GM18873 (cell line): ENCODE measurements at regions not wholly inside any gene's neighbourhood (a gene's known extent, or its start where the extent isn't known, plus 50 kb on each side); places are given as distances from the start of the nearest gene placed in this dataset.

Source experiments
- ATAC-seq: cut with Tn5 transposase; IDR thresholded peaks from one replicate; pipeline ENCODE4 v1.9.1; 2021; ENCODE audit warnings: mild to moderate bottlenecking, moderate library complexity, moderate number of reproducible peaks; ENCODE audit not compliant: unreplicated experiment, low FRiP score

DNA sequence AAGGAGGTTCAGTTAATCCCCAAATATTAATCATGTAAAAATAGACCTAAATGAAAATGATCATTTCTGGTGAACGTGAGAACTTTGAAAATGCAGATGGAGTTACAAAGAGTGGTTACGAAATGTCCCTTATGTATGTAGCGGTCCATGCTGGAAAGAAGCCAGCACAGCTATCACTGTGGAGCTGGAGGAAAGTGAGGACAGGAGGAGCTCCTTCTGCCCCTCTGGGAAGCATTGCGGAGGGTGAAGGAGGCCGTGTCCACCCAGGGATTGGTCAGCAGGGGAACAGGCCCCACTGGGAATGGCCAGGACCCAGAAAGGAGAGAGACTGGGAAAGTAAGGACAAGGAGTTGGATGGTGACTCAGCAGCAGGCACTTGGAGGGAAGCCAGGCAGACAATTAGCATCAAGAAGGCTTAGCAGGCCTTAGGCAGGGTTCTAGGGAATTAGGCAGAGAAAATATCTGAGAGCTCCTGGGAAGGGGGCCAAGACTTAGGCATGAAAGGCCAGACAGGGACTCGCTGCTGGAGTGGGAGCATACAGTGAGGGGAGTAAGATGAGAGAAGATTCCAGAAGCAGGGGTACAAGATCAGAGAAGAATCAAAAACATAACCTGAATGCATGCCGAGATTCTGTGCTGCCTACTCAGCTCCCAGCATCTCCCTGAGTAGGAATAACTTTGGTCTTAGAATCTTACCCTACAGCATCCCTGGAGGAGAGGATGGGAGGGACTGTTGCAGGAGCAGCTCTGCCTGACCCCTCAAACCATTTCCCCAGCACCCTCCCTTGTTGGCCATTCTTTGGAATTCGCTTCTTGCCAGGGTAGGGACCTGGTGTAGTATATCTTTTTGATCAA, 171.0 kb upstream of the UMPS start:
- ATAC-seq, result no peak

DNA sequence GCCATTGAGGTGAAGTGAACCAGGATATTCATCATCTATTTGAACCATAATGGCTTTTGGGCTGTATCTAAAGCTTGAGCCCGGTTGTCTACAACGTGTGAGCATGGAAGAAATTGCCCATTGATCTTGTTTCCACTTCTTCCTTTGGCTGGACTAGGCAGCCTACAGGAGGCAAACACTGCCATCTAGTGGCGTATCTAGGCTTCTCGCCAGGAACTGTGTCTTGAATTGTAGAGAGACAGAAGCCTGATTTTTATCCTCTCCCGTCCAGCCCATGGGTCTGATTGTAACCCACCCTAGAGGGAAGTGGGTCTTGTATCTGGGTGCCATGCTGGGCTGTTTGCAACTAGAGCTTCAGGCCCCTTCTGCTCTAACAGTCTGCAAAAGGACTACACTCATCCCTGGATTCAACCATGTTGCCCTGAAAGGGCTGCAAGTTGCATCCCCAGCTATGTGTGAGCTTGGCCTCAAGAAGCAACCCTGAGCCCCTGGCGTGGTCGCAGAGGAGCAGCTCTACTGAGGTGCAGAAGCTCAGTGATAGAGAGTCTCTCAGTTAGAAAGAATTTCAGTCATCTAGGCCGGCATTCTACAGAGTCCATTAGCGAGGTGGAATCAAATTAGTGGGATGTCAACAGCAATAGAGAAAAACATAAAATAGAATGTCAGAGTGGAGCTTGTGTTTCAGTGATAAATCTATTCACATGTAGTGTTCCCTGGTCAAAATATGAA, 170.2 kb upstream of the UMPS start:
- no peak for ATAC-seq

DNA sequence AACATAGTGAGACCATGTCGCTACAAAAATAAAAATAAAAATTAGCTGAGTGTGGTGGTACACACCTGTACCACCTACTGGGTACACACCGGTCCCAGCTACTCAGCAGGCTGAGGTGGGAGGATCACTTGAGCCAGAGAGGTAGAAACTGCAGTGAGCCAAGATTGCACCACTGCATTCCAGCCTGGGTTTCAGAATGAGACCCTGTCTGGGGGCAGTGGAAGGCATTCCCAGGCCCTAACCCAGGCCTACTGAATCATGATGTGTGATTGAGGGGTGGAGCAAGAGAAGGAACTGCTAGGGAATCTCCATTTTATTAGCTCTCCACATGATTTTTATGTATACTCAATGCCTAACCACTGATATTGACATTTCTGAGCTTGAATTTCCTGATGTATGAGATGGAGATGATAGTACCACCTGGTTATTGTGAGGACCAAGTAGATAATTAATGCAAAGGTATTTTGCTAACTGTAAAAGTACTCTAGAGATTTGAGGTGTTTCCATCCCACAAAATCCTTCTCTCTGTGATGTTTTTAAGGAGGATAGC, 169.5 kb upstream of the UMPS start:
- no peak for ATAC-seq

DNA sequence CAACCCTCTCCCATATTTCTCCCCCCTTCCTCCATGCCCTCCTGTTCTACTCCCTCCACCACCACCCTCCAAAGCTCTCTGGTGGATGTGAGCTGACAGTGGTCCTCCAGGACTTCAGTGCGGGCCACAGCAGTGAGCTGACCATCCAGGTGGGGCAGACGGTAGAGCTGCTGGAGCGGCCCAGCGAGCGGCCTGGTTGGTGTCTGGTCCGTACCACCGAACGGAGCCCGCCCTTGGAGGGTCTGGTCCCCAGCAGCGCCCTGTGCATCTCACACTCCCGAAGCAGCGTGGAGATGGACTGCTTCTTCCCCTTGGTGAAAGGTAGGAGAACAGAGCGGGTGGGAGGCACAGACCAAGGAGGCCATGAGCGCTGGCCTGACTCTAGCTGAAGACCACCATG, 167.5 kb upstream of the UMPS start:
- ATAC-seq, result no peak

DNA sequence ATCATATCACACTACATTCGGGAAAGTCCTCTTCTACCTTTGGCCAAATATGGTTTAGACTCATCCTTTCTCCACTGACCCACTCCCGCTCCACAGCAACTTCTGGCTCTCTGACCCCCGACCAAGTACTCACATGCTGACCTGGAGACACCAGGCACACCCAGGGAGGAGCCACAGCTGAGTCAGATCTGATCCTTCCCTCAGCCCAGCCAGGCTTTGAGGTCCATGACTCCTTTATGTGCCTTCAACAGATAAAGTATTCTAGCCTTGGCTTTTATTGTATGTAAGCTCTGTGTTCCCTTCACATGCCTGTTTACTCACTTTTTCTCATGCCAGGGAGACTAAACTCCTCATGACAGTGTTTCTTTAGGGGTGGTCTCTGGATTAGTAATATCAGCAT, 166.9 kb upstream of the UMPS start:
- ATAC-seq, result no peak

DNA sequence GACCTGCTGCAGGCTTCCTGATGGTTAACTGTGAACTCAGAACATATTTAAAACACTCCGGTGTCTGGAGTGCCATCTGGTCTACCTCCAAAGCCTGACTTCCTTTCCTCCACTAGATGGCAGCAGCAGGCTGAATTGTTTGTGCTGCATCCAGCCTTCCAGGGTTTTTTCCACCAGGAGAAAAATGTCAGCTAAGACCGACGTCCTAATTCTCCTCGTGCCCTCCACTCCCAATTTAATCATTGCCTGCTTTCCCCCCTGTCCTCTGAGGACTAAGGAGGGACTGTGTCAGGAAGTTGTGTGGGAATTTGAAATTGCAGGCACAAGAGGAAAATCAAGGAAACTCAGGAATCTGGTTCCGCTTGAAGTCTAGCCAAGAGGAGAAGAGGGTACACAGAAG, 165.2 kb upstream of the UMPS start:
- ATAC-seq, result no peak

DNA sequence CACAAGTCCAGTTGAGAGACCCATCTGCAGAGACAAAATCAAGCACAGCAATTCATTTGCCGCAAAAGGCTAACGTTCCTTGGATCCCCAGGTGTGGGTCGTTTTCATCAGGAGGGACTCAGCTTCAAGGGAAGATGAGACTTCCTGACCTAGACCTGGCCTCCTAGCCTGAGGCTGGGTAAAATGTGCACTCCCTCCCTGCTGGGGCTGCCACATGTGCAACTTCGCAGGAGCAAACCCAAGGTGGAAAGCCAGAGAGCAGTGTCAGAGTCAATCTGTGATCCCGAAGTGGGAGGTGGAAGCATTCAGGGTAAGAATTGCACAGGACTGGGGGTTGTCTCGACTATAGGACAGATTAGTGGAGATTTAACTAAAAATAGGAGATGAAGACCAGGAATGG, 164.7 kb upstream of the UMPS start:
- ATAC-seq, result no peak

DNA sequence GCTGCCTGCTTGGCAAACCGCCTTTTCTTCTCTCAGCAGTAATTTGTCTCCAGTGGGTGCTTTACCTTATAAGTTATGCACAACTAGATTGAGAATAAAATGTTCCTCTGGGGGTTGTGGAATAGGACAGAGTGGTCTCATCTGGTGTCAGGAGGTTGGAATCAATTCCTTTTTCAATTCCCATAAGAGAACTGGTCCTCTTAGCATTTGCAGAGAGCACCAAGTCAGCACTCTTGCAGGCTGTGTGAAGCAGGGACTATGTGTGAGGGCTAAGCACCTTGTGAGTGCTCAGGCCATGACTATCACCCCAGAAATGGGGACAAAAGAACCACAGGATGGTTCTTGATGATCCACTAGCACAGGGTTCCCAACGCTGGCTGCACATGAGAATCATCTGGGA, 163.6 kb upstream of the UMPS start:
- ATAC-seq, result no peak

DNA sequence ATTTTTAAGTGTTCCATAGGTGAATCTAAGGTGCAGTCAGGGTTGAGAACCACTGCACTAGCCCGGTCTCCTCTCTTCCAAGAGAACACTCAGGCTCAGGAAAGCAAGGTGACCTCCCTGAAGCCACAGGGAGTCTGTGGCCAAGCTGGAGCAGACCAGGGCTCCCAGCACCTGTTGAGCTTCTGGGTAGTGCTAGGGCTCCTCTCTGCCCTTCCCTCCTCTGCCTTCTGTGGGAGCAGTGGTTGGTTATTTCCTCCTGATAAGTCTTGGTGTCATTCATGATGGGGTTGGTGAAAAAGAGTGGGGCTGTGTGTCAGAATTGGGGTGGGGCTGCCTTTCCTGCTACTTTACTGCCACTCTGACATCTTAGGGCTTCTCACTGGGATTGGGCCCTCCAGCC, 163.1 kb upstream of the UMPS start:
- no peak for ATAC-seq

DNA sequence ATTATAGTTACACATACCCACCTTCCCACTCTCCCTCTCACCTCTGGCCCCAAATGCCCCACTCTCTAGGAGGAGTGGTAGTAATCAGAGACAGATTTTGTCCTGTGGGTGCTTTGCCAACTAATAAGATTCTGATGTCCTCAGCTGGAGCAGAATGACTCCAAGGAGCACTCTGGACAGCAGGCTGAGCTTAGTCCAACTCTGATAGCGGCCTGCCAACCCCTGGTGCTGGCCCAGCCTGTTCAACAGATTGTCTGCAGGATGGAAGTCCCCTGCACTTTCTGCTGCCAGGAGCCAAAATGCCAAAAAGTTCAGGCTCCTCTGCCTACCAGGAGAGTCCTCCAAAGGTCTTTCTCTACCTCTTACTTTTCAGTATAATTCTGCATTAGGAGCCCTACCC, 160.5 kb upstream of the UMPS start:
- ATAC-seq, result no peak

DNA sequence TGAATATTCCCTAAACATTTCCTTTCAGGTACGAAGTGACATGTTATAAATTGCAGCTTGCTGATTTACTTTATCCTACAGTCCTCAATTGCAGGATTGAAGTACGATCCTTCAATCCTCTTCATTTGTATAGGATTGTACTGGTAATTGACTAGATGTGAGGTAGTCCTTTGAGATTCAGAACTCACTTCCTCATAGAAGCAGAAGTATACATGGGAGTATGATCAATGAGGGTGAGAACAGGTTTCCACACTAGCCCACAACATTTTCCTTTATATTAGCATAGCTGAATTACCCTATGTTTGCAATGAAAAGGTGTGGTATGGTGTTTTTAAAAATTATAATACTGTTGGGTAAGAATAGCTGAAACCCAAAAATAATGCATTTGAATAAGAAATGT, 160.0 kb upstream of the UMPS start:
- no peak for ATAC-seq

DNA sequence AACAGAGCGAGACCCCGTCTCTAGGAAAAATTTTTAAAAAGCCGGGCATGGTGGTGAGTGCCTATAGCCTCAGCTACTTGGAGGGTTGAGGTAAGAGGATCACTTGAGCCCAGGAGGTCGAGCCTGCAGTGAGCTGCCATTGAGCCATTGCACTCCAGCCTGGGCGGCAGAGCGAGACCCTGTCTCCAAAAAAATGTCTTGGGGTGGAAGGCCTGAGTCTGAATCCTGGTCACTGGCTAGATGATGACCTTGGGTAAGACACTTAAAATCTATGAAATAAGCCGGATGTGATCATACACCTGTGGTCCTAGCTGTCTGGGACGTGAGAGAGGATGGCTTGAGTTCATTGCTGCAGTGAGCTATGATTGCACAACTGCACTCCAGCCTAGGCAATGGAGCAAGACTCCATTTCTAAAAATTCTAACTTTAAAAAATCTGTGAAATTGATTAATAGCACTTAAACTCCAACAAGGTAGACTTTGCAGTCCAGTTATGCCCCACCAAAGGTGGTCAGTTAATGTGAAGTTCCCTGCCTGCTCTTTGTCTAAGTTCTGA, 157.3 kb upstream of the UMPS start:
- no peak for ATAC-seq

DNA sequence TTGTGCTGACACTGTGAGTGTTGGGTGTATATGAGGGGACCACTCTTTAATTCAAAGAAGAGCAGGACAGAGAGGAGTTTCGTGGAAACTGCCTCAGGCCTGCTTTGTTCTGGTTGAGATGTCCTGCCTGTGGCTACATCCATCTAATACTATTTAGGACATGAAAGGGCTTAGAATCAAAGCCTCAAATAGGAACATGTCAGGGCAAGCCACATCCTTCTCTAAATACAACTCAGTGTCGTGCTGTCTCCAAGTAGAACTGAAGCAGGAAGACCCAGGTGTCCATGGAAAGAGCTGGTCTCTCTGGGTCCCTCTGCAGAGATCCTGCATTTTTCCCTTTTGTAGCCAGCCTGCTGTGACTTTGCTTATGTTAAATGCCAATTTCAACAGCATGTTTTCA, 156.2 kb upstream of the UMPS start:
- ATAC-seq, result no peak

DNA sequence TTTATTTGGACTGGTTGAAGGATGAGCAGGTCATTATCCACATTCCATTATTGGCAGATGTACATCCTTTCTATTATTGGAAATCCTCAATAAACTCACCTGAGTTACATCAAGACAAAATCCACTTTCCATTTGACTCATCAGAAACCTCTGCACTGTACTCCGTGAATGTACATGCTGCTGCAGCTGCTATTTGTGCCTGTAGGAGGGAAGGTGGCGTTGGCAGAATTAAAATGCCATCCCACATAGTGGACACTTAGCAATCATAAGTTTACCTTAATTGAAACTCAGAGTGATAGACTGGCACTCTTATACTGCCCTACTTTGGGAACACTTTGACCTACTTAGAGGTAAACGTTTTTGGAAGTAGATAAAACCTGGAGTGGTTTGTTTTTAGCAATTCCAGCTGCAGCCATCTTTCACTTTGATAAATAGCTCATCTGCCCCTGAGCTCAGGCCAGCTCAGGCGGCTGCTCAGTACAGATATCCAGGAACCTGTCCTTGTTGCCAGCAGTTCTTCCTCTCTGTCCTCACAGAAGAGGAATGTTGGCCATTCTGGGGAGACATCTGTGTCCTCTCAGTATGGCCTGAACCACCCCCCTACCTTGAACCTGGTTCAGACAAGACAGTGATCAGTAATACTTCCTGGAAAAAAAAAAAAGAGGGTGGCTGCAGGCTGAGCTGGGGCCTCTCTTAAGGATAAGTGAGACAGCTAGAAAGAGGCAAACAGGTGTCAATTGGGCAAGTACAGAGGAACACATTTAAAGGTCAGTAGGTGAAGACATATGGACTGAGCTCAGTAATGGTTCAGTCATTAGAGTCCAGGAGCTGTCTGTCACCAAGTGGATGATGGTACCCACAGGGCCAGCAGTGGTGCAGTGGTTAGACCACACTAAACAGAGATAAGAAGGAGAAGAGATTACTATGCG, 153.4 kb upstream of the UMPS start:
- no peak for ATAC-seq

DNA sequence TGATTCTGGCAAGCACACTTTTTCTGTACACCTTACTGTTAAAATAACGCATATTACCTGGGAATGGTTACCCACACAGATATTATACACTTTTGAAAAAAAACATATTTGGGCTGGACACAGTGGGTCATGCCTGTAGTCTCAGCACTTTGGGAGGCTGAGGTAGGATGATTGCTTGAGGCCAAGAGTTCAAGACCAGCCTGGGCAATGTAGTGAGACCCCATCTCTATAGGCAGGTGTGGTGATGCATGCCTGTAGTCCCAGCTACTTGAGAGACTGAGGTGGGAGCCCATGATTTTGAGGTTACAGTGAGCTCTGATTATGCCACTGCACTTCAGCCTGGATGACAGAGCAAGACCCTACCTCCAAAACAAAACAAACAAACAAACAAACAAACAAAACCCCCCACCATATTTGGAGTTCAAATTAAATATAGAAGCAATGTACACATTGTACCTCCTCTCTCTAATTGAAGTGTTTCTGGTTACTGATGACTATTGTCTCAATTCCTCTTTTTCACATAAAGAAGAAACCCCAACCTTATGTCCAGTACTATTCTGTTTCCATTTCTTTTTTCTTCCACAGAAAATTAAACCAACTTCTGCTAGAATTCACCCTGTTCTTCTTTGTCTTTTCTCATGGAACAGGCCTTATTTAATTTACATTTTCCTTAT, 152.6 kb upstream of the UMPS start:
- ATAC-seq, result no peak

DNA sequence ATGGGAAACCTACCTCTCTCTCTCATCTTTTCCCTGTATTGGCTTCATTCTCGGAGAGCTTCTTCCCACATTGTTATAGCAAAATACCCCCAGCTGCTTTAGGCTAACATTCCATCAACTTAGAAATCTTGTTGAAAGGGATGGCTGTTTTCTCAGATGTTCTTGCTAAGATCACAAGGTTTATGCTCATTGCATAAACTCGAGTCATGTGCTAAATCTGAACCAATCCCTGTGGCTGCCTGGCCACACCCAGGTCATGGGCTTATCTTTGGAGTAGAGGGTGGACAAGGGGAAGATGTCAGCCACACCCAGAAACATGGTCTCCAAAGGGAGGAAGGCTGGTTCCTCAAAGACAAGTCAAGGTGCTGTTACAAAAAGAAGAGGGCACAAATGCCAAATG, 150.6 kb upstream of the UMPS start:
- no peak for ATAC-seq

DNA sequence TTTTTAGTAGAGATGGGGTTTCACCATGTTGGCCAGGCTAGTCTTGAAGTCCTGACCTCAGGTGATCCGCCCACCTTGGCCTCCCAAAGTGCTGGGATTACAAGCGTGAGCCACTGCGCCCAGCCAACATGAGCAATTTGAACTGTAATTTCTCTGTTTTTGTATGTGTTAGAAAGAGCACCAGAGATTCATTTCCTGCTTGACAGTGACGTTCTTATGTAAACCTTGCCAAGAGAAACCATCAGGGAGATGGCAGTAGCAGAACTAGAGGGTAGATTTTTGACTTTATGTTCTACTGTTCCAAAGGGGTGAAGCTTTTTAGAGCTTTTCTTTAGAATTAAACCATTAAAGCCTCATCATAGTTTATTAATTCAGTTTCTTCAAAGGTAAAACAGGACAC, 148.1 kb upstream of the UMPS start:
- no peak for ATAC-seq

DNA sequence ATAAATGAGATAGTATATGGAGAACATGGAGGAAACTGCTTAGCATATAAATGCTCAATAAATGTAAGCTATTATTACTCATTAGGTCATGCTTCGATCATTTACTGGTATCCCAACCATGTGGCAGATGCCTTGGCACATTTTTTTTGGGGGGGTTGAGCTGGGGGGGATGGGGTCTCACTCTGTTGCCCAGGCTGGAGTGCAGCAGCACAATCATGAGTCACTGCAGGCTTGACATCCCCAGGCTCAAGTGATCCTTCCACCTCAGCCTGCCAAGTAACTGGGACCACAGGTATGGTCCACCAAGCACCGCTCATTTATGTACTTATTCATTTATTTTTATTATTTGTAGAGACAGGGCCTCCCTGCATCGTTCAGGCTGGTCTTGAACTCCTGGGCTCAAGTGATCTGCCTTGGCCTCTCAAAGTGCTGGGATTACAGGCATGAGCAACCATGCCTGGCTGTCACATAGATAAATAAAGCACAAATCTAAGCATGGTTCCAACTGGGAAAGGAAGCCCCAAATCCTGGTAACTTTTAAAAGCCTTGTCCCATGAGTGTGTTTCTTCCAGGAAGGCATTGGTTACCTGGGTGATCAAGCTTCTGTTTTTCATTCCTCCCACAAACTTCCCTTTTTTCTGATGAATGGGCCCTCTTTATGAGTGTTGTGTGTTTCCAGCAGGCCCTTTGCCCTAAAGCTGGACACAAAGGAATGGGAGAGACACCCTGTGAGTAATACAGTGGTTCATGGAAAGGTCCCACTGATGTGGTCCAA, 147.4 kb upstream of the UMPS start:
- no peak for ATAC-seq

DNA sequence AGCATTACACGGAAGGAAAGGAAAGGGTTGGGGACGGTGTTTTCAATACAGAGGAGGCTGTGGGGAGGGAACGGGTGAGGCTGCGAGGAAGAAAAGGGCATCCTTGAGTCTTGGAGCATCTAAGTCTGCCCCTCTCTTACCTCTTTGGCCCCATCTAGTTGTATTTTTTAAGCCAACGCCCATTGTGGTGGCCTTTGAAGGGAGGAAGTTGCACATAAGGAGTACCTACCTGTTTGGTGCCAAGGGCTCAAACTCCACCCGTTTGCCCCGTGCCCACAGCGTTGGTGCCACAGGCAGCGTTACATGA, 146.1 kb upstream of the UMPS start:
- ATAC-seq, result no peak
